ENCODE measurements at regions not wholly inside any gene's neighbourhood (a gene's known extent, or its start where the extent isn't known, plus 50 kb on each side); places are given as distances from the start of the nearest gene placed in this dataset.

DNA sequence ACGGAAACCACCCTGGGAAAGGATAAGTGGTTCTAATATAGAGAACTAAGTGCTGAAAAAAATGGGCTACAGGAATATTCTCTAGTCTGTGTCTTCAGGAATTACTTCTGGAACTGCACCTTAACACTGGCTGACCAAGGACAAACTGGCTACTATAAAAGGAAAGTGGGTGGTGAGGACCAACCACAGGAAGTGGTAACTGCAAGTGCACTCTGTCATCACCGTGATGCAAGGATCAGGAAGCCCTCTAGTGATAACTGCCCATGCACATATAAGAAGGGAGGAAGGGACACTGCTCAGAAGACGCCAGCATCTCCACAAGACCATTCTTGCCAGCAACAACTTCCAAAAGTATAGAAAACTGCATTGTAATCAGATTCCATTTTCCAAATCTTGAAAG is 424.4 kb upstream of the RGPD4 start:
- no peak for DNase-seq
- intact Hi-C loops (cut with DNase I; ENCODE audit: low total_unique reads), result no loop called here
- H3K27me3 ChIP-seq, result no peaks in the 10 kb centered on the region
- H3K4me3 ChIP-seq, result no peak overlapping the region
- H3K27ac ChIP-seq, result no peak overlapping the region
- TF ChIP-seq POLR2A (IDR thresholded peaks at IDR 0.05), result no peak
- TF ChIP-seq, protein P1, sequence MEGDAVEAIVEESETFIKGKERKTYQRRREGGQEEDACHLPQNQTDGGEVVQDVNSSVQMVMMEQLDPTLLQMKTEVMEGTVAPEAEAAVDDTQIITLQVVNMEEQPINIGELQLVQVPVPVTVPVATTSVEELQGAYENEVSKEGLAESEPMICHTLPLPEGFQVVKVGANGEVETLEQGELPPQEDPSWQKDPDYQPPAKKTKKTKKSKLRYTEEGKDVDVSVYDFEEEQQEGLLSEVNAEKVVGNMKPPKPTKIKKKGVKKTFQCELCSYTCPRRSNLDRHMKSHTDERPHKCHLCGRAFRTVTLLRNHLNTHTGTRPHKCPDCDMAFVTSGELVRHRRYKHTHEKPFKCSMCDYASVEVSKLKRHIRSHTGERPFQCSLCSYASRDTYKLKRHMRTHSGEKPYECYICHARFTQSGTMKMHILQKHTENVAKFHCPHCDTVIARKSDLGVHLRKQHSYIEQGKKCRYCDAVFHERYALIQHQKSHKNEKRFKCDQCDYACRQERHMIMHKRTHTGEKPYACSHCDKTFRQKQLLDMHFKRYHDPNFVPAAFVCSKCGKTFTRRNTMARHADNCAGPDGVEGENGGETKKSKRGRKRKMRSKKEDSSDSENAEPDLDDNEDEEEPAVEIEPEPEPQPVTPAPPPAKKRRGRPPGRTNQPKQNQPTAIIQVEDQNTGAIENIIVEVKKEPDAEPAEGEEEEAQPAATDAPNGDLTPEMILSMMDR (IDR thresholded peaks at IDR 0.05), result no peak
- H3K9me3 ChIP-seq, result no peaks in the 10 kb centered on the region
- H3K4me1 ChIP-seq, result no peaks in the 10 kb centered on the region
- H3K36me3 ChIP-seq, result no peaks in the 10 kb centered on the region

DNA sequence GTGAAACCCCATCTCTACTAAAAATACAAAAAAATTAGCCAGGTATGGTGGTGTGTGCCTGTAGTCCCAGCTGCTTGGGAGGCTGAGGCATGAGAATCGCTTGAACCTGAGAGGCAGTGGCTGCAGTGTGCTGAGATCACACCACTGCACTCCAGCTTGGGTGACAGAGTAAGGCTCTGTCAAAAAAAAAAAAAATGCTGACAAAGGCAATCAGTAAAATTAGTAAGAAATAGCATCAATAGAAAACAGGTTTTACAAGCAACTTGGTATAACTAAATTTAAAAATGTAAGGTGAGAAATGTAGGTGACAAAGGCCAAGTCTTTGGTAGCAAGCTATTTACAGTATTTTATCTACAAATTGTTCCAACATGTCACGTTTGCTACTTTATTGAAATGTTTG is 421.4 kb upstream of the RGPD4 start:
- H3K36me3 ChIP-seq, result no peaks in the 10 kb centered on the region

DNA sequence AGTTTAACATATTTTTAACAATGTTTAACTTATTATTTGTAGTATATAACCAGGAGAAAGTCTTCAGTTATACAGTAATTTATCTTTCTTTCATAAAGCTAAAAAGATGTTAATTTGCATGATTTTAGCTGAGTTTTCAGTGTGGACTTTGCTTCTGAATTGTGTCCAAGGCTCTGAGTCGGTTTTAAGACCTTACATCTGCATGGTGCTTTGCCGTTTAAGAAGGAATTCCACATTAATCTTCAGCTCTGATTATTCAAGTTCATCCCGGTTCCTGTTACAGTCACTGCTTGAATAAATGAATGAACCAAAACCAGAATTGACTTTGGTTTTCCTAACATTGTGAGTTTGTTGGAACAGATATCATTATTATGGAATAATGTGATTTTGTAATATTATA is 419.7 kb upstream of the RGPD4 start:
- no peak overlapping the region for H3K4me3 ChIP-seq
- TF ChIP-seq, protein P1 (IDR thresholded peaks at IDR 0.05), result no peak
- no peak for TF ChIP-seq POLR2A (IDR thresholded peaks at IDR 0.05)
- no peaks in the 10 kb centered on the region for H3K9me3 ChIP-seq
- no peaks in the 10 kb centered on the region for H3K4me1 ChIP-seq
- H3K27me3 ChIP-seq, result no peaks in the 10 kb centered on the region
- intact Hi-C loops (cut with DNase I; ENCODE audit: low total_unique reads), result no loop called here
- no peak for DNase-seq
- H3K36me3 ChIP-seq, result no peaks in the 10 kb centered on the region
- H3K27ac ChIP-seq, result no peak overlapping the region

More for the DNA sequence above, 421.4 kb upstream of the RGPD4 start:
- no peaks in the 10 kb centered on the region for H3K27me3 ChIP-seq
- TF ChIP-seq, protein P1 (IDR thresholded peaks at IDR 0.05), result no peak
- TF ChIP-seq POLR2A (IDR thresholded peaks at IDR 0.05), result no peak
- no peak overlapping the region for H3K4me3 ChIP-seq
- H3K9me3 ChIP-seq, result no peaks in the 10 kb centered on the region
- no peak overlapping the region for H3K27ac ChIP-seq
- no peaks in the 10 kb centered on the region for H3K4me1 ChIP-seq
- no peak for DNase-seq
- intact Hi-C loops (cut with DNase I; ENCODE audit: low total_unique reads), result no loop called here

DNA sequence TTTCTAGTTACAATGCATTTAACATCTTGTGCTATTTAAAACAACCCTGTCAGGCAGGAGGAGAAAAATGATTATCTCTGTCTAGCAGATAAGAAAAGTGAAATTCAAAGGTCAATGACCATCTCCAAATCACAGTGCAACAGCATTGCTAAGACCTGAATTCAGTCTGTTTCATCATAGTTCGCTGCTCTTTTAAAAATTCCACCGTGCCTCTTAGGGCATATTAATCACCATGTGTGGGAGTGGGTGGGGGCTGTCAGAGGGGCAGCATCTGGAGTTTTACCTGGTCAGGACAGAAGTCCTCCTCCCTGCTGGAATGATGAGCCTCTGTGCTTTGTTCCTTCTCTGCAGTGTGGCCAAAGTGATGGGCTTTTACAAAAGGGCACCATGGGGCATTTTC is 418.7 kb upstream of the RGPD4 start:
- intact Hi-C loops (cut with DNase I; ENCODE audit: low total_unique reads), result no loop called here
- DNase-seq, result no peak
- no peaks in the 10 kb centered on the region for H3K9me3 ChIP-seq
- H3K27me3 ChIP-seq, result no peaks in the 10 kb centered on the region
- TF ChIP-seq POLR2A (IDR thresholded peaks at IDR 0.05), result no peak
- TF ChIP-seq, protein P1 (IDR thresholded peaks at IDR 0.05), result no peak
- no peaks in the 10 kb centered on the region for H3K36me3 ChIP-seq
- no peaks in the 10 kb centered on the region for H3K4me1 ChIP-seq
- H3K4me3 ChIP-seq, result no peak overlapping the region
- no peak overlapping the region for H3K27ac ChIP-seq

DNA sequence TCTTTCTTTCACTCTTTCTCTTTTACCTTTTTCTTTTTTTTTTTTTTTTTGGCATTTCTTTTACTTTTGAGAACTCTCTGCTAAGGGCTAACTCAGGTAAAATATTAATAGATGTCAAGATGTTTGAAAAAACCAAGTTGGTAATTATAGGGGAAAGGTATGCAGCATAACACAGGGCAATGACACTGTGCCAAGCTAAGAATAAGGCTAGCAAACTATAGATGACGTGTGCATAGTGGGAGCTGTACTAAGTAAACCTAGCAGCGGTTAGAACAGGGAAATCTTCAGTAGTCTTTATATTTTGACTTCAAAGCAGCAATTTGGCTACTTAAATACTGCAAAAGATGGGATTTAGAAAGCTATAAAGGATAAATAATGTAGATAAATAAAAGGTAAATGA is 415.4 kb upstream of the RGPD4 start:
- intact Hi-C loops (cut with DNase I; ENCODE audit: low total_unique reads), result no loop called here
- Histone ChIP-seq H3K36me3 (no peaks in the 10 kb centered on the region), H3K27ac (no peak overlapping the region), H3K27me3 (no peaks in the 10 kb centered on the region), H3K4me1 (no peaks in the 10 kb centered on the region), H3K4me3 (no peak overlapping the region), H3K9me3 (no peaks in the 10 kb centered on the region)
- DNase-seq, result no peak
- TF ChIP-seq, protein P1 (IDR thresholded peaks at IDR 0.05), result no peak
- TF ChIP-seq POLR2A (IDR thresholded peaks at IDR 0.05), result no peak

All from uterus (tissue), 3 donors.